GM21786 (cell line): ENCODE measurements at regions not wholly inside any gene's neighbourhood (a gene's known extent, or its start where the extent isn't known, plus 50 kb on each side); places are given as distances from the start of the nearest gene placed in this dataset.

Experiments used
- ATAC-seq: cut with Tn5 transposase; IDR thresholded peaks from one replicate; pipeline ENCODE4 v1.9.1; 2021; ENCODE audit not compliant: unreplicated experiment

DNA sequence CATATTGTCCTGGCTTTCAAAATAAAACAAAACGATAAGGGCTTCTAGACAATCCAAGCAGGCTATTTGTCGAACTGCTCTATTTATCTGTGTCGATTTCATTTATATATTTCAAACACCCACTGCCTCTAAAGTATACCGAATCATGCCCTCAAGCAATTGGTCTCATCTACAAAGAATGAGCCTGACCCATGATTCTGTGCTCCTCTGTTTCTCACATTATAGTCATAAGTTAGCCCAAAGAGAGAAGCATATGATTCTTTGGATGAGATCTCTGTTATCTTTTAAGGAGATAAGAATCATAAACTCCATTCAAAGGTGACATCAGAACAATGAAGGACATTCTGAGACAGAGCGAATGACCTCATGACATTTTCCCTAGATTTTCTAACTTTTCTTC lies 191.1 kb downstream of the MAP2K6 start:
- no peak for ATAC-seq

DNA sequence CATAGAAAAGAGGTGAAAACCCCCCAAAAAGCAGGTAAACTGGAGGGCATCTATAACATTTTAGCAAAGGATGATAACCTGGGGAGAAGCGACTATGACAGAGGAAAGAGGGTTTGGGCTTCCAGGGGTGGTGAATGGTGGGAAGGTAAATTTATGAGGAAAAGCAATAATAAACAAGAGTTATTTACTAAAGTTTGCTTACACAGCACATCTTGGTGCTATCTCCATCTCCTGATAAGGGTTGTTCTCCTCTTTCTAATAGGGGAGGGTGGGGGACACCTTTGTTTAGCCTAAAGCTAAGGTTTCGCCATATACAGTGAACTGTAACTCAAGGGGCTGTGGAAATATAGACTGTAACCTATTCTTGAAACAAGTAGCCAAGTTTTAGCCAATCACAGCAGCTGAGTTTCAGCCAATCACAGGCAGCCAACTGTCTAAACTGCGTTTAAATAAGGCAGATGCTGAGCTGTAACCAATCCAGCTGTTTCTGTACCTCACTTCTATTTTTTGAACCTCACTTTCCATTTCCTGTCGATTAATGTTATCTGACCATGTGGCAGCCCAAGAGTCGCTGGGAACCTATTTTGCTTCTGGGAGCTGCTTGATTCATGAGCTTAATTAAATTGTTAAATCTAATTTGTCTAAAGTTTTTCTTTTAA lies 191.8 kb downstream of the MAP2K6 start:
- ATAC-seq = no peak

- peak; percentile 91 for ATAC-seq
Measured at GRCh38 chr17:69607162-69607834, 192.8 kb downstream of the MAP2K6 start.

DNA sequence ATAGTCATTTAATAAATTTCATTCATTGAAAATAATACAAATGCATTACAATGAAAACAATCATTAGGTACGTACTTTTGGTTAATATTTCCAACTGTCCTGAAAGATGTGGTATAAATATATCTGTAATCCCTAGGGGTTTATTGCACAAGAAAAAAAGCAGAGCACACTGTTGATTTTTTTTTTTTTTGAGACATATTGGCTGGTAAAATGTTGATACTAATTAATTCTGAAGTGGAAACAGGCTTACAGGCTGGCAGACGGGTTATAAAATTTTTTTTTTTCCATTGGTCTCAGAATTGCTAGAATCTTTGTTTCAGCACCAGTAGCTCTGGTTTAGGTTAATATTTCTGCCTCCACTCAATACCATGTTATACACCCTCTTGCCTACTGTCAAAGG lies 193.6 kb downstream of the MAP2K6 start:
- ATAC-seq = no peak

DNA sequence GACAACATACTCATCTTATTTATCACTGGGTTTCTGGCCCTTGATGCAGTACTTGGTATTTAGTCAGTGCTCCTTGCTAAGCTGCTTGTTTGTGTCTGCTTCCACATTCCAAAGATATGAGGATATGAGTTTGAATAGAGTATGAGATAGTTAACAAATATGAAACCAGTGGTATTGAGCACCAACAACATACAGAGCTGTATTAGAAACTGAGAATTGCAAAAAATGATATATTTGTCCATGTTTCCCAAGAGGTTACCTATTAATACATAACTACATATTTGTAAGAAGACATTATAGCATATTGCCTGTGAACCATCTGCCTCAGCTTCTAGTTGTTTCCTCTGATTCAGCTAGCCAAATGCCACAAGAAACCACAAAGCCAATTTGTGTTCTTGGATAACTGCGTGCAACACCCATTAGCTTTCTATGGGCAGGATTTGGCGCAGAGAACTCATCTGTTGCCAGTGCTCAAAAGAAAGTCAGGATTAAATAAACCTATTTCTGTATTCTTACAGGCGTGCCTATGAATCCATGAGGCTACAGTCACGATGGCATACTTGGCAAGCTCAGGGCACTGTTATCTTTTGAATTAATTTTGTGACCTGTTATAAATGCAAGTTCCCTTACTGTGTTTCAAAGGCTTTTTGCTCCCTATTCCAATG lies 194.4 kb downstream of the MAP2K6 start:
- no peak for ATAC-seq

GRCh38 chr17:69609473-69610305 lies 195.2 kb downstream of the MAP2K6 start:
- no peak for ATAC-seq

DNA sequence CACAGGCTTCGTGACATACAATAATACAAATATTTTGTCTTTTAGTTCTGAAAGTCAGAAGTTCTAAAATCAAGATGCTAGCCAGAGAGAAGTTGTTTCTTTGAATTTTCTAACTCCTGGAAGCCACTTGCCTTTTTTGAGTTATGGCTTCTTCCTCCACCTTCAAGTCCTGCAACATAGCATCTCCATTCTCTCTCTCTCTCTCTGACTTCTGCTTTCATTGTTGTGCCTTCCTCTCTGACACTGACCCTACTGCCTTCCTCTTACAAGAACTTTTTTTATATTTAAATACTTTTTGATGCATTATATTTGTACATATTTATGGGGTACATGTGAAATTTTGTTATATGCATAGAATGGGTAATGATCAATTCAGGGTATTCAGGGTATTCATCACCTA lies 205.9 kb downstream of the MAP2K6 start:
- no peak for ATAC-seq

DNA sequence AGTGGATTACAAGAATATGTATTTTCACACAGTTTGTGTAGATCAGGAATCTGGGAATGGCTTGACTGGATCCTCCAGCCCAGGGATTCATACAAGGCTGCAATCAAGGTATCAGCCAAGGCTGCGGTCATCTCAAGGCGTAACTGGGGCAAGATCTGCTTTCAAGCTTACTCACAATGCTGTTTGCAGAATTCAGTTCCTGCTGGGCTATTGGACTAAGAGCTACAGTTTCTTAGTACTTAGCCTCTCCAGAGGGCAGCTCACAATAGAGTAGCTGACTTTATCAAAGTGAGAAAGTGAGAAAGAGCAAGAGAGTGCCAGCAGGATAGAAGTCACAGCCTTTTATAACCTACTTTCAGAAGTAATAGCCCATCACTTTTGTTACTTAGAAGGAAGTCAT lies 211.0 kb downstream of the MAP2K6 start:
- ATAC-seq = no peak

GRCh38 chr17:69630056-69630635 lies 215.6 kb downstream of the MAP2K6 start:
- ATAC-seq = no peak

DNA sequence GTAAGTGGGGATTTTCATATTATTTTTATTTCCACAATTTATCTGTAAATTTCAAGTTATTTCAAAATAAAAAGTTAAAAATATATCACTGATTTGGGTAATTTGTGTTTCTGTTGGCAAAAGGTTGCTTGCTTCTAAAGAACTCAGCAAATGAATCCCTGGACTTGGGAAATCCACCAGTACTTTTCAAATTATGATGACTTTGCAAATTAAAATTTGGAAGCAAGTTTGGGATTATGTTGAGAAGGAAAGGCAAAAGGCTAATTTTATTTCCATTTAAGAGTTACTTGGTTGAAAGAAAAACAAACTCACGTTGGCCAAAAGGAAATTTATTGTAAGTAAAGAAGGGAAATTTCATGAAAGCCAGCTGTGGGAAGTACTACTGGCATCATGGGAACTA lies 220.3 kb downstream of the MAP2K6 start:
- no peak for ATAC-seq

- ATAC-seq = no peak
Measured at GRCh38 chr17:69637446-69638156, 223.1 kb downstream of the MAP2K6 start.

DNA sequence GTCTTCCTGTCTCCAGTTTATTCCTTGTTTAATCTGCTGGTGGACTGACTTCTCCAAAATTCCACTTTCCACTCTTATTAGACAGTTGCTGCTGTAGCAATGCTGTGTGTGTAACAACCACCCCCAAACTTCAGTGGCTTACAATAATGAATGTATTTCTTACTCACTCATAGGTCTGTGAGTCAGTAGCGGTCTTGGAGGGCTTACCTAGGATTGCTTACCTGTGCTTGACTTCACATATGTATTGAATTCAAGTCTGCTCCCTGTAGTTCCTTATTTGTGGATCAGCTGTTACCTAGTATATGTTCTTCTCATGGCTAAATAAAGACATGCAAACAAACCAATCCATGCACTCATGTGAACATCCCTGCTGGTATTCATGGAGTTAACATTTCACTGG lies 224.6 kb downstream of the MAP2K6 start:
- no peak for ATAC-seq

DNA sequence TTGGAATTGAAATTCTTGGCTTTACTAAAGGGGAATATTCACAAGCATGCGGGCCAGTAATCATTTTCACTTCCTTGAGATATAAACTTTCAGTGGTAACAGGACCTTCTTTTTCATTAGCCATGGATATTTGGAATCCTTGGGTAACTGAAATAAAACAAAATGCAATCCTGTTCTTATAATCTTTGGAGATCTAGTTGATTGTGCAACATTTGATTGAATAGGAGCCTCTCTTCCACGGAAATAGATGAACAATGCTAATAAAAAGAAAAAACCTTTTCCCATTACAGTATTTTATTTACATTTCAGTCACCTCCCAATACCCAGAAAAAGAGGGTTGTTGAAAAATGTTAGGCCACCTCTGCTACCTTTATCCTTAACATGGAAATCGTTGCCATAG lies 225.6 kb downstream of the MAP2K6 start:
- no peak for ATAC-seq

GRCh38 chr17:69643686-69644085 lies 229.2 kb downstream of the MAP2K6 start:
- ATAC-seq = no peak

DNA sequence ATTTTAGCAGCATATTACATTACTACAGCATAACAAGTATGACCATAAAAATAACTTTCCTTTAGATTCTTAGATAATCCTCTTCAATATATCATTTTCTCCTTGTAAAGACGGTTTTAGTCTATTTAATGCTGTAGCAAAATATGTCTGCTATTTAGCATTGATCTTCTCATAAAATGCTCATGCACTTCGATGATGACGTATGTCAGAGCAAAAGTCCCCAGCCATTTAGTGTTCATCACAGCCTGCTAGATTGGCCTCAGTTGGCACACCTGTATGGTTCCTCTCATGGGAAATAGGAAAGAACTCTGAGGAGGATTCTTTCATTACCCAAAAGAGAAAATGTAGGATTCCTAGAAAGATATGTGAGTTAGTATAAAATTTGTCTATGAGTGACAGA lies 232.2 kb downstream of the MAP2K6 start:
- ATAC-seq = no peak

DNA sequence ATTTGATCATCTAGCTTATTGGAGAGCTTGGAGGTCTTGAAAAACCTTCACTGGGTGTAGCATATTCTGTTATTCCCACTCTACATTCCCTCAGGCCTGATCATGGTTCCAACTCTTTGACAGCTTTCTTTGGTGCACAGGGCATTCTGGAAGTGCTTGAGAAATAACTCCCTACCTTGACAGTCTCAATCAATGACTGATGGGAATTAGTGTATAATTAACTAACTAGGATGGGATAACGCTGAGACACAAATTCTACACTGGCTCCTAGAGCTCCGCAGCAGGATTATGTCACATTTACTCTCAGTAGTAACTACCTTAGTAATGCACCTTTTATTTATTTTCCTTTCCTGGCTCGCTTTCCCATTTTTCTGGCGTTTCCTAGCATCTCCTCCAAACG lies 236.4 kb downstream of the MAP2K6 start:
- ATAC-seq = no peak

GRCh38 chr17:69651921-69652320 lies 237.4 kb downstream of the MAP2K6 start:
- ATAC-seq = no peak

GRCh38 chr17:69654981-69655855 lies 240.7 kb downstream of the MAP2K6 start:
- ATAC-seq = no peak

DNA sequence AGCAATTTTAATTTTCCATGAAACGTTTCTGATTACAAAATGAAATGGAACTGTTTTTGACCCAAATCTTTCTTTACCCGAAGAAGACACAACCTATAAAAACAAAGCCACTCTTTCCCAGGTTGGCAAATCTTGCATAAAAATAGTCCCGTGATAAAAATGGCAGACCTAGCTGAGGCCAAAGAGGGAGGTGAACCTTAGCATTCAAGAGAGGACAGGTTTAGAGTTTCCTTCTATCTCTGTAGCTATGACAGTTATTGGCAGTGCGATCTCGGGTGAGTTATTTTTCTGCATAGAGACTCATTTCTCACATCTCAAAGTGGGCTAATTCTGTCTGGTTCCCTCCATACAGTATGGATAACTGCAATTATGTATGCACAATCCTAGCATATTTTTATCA lies 241.4 kb downstream of the MAP2K6 start:
- no peak for ATAC-seq
